ENCODE measurements at regions not wholly inside any gene's neighbourhood (a gene's known extent, or its start where the extent isn't known, plus 50 kb on each side); places are given as distances from the start of the nearest gene placed in this dataset.

DNA sequence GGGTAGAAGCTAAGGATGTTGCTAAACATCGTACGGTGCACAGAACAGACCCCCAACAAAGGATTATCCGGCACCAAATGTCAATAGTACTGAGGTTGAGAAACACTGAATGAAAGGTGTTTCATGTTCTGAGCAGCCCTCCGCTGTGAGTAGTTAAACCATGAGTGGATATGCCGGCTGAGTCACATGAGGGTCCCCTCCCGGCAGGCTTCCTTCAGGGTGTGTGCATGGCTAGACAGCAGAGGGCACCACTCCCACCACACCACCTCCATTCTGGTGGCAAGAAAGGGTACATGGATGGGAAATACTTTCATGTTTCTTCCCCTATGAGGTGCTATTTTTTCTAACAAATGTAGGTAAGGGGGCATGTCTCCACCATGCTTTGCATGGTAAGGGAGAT lies 128.3 kb upstream of the SEMA6D start:
- CTCF ChIA-PET = no interaction called here
- WGBS (ENCODE audit: missing lambda C conversion rate) = 37% methylated on average over 4 of the region's 6 CpGs
- no peak overlapping the region for H3K4me2 ChIP-seq
- DNase-seq (ENCODE audit: low read depth in 1 of 2, low spot score in 1 of 2) = no peak
- H3K4me1 ChIP-seq = no peaks in the 10 kb centered on the region
- no peak for FAIRE-seq
- H3K4me3 ChIP-seq = no peak overlapping the region
- POLR2A ChIA-PET = no interaction called here
- H3K27ac ChIP-seq = no peak overlapping the region
- no peak for ATAC-seq
- H3K9me3 ChIP-seq = no peaks in the 10 kb centered on the region
- TF ChIP-seq RAD21 (conservative IDR thresholded peaks at IDR 0.05 in 1 of 2, IDR thresholded peaks at IDR 0.05 in 1 of 2) = no peak
- TF ChIP-seq, protein P1, sequence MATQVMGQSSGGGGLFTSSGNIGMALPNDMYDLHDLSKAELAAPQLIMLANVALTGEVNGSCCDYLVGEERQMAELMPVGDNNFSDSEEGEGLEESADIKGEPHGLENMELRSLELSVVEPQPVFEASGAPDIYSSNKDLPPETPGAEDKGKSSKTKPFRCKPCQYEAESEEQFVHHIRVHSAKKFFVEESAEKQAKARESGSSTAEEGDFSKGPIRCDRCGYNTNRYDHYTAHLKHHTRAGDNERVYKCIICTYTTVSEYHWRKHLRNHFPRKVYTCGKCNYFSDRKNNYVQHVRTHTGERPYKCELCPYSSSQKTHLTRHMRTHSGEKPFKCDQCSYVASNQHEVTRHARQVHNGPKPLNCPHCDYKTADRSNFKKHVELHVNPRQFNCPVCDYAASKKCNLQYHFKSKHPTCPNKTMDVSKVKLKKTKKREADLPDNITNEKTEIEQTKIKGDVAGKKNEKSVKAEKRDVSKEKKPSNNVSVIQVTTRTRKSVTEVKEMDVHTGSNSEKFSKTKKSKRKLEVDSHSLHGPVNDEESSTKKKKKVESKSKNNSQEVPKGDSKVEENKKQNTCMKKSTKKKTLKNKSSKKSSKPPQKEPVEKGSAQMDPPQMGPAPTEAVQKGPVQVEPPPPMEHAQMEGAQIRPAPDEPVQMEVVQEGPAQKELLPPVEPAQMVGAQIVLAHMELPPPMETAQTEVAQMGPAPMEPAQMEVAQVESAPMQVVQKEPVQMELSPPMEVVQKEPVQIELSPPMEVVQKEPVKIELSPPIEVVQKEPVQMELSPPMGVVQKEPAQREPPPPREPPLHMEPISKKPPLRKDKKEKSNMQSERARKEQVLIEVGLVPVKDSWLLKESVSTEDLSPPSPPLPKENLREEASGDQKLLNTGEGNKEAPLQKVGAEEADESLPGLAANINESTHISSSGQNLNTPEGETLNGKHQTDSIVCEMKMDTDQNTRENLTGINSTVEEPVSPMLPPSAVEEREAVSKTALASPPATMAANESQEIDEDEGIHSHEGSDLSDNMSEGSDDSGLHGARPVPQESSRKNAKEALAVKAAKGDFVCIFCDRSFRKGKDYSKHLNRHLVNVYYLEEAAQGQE (IDR thresholded peaks at IDR 0.05) = no peak
- TF ChIP-seq, protein P2, sequence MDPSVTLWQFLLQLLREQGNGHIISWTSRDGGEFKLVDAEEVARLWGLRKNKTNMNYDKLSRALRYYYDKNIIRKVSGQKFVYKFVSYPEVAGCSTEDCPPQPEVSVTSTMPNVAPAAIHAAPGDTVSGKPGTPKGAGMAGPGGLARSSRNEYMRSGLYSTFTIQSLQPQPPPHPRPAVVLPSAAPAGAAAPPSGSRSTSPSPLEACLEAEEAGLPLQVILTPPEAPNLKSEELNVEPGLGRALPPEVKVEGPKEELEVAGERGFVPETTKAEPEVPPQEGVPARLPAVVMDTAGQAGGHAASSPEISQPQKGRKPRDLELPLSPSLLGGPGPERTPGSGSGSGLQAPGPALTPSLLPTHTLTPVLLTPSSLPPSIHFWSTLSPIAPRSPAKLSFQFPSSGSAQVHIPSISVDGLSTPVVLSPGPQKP (IDR thresholded peaks at IDR 0.05; ENCODE audit: low read depth, low read length) = no peak
- no peak for TF ChIP-seq RARB (CRISPR knock-in tag; IDR thresholded peaks at IDR 0.05)
- TF ChIP-seq, protein P3, sequence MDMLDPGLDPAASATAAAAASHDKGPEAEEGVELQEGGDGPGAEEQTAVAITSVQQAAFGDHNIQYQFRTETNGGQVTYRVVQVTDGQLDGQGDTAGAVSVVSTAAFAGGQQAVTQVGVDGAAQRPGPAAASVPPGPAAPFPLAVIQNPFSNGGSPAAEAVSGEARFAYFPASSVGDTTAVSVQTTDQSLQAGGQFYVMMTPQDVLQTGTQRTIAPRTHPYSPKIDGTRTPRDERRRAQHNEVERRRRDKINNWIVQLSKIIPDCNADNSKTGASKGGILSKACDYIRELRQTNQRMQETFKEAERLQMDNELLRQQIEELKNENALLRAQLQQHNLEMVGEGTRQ (IDR thresholded peaks at IDR 0.05) = no peak
- TF ChIP-seq, protein P4, sequence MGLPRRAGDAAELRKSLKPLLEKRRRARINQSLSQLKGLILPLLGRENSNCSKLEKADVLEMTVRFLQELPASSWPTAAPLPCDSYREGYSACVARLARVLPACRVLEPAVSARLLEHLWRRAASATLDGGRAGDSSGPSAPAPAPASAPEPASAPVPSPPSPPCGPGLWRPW (IDR thresholded peaks at IDR 0.05) = no peak
- TF ChIP-seq CBX8 (IDR thresholded peaks at IDR 0.05) = no peak
- TF ChIP-seq, protein P5, sequence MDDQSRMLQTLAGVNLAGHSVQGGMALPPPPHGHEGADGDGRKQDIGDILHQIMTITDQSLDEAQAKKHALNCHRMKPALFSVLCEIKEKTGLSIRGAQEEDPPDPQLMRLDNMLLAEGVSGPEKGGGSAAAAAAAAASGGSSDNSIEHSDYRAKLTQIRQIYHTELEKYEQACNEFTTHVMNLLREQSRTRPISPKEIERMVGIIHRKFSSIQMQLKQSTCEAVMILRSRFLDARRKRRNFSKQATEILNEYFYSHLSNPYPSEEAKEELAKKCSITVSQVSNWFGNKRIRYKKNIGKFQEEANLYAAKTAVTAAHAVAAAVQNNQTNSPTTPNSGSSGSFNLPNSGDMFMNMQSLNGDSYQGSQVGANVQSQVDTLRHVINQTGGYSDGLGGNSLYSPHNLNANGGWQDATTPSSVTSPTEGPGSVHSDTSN (IDR thresholded peaks at IDR 0.05) = no peak
- TF ChIP-seq, protein P6, sequence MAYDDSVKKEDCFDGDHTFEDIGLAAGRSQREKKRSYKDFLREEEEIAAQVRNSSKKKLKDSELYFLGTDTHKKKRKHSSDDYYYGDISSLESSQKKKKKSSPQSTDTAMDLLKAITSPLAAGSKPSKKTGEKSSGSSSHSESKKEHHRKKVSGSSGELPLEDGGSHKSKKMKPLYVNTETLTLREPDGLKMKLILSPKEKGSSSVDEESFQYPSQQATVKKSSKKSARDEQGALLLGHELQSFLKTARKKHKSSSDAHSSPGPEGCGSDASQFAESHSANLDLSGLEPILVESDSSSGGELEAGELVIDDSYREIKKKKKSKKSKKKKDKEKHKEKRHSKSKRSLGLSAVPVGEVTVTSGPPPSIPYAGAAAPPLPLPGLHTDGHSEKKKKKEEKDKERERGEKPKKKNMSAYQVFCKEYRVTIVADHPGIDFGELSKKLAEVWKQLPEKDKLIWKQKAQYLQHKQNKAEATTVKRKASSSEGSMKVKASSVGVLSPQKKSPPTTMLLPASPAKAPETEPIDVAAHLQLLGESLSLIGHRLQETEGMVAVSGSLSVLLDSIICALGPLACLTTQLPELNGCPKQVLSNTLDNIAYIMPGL (CRISPR knock-in tag; IDR thresholded peaks at IDR 0.05; ENCODE audit: borderline replicate concordance) = no peak

DNA sequence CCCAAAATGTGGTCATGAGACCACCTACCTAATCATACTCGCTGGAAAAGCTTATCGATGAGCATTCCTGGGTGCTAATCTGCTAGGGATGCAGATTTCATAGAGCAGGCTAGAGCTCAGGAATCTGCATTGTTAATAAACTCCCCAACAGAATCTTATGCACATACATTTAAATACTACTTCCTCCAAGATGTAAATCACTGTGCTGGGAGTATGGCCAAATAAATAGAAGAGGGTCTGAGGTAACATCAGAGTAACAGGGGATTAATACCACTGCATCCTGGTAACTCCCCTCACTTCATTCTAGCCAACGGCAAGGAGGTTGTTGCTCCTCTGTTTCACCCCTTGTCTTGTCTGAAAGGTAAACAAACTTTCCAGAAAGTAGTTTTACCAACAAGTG lies 118.3 kb upstream of the SEMA6D start:
- no peaks in the 10 kb centered on the region for H3K4me1 ChIP-seq
- ATAC-seq (no peak), FAIRE-seq (no peak), DNase-seq (ENCODE audit: low read depth in 1 of 2, low spot score in 1 of 2) (no peak)
- no peak overlapping the region for H3K27ac ChIP-seq
- ChIA-PET CTCF (no interaction called here), POLR2A (no interaction called here)
- no peak overlapping the region for H3K4me3 ChIP-seq
- H3K4me2 ChIP-seq = no peak overlapping the region
- 19% methylated on average over 3 of the region's 3 CpGs for WGBS (ENCODE audit: missing lambda C conversion rate)
- no peaks in the 10 kb centered on the region for H3K9me3 ChIP-seq
- TF ChIP-seq NFE2L2 (conservative IDR thresholded peaks at IDR 0.05; ENCODE audit: low read length) (no peak), HOXB5 (CRISPR knock-in tag; IDR thresholded peaks at IDR 0.05) (no peak), FOXS1 (CRISPR knock-in tag; IDR thresholded peaks at IDR 0.05) (no peak), EP300 (IDR thresholded peaks at IDR 0.05) (no peak), HOXB13 (CRISPR knock-in tag; IDR thresholded peaks at IDR 0.05; ENCODE audit: low read depth) (no peak), CHD2 (IDR thresholded peaks at IDR 0.05; ENCODE audit: low read length, partially characterized antibody) (no peak), KDM5A (IDR thresholded peaks at IDR 0.05) (no peak), ZC3H11A (IDR thresholded peaks at IDR 0.05) (no peak), NR3C1 (IDR thresholded peaks at IDR 0.05) (no peak), CEBPB (IDR thresholded peaks at IDR 0.05) (no peak), JUNB (IDR thresholded peaks at IDR 0.05) (no peak), ZFP36 (IDR thresholded peaks at IDR 0.05; ENCODE audit: borderline replicate concordance, partially characterized antibody) (no peak), KDM1A (IDR thresholded peaks at IDR 0.05; ENCODE audit: low read depth) (no peak)
- TF ChIP-seq, protein P7, sequence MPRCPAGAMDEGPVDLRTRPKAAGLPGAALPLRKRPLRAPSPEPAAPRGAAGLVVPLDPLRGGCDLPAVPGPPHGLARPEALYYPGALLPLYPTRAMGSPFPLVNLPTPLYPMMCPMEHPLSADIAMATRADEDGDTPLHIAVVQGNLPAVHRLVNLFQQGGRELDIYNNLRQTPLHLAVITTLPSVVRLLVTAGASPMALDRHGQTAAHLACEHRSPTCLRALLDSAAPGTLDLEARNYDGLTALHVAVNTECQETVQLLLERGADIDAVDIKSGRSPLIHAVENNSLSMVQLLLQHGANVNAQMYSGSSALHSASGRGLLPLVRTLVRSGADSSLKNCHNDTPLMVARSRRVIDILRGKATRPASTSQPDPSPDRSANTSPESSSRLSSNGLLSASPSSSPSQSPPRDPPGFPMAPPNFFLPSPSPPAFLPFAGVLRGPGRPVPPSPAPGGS (IDR thresholded peaks at IDR 0.05) = no peak
- TF ChIP-seq, protein P8, sequence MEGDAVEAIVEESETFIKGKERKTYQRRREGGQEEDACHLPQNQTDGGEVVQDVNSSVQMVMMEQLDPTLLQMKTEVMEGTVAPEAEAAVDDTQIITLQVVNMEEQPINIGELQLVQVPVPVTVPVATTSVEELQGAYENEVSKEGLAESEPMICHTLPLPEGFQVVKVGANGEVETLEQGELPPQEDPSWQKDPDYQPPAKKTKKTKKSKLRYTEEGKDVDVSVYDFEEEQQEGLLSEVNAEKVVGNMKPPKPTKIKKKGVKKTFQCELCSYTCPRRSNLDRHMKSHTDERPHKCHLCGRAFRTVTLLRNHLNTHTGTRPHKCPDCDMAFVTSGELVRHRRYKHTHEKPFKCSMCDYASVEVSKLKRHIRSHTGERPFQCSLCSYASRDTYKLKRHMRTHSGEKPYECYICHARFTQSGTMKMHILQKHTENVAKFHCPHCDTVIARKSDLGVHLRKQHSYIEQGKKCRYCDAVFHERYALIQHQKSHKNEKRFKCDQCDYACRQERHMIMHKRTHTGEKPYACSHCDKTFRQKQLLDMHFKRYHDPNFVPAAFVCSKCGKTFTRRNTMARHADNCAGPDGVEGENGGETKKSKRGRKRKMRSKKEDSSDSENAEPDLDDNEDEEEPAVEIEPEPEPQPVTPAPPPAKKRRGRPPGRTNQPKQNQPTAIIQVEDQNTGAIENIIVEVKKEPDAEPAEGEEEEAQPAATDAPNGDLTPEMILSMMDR (IDR thresholded peaks at IDR 0.05) = no peak
- TF ChIP-seq, protein P3 (IDR thresholded peaks at IDR 0.05) = no peak

Measured in A549 (cell line).